ENCODE measurements at regions not wholly inside any gene's neighbourhood (a gene's known extent, or its start where the extent isn't known, plus 50 kb on each side); places are given as distances from the start of the nearest gene placed in this dataset.

DNA sequence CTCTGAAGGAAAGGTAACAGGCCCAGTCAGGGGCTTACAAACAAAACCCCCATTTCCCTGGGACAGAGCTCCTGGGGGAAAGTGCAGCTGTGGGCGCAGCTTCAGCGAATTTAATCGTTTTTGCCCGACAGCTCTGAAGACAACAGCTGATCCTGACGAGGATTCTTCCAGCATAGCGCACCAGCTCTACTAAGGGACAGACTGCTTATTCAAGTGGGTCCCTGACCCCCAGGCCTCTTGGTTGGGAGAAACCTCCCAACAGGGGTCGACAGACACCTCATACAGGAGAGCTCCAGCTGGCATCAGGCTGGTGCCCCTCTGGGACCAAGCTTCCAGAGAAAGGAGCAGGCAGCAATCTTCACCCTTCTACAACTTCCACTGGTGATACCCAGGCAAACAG lies 486.7 kb downstream of the PRR32 start:
- no peak for DNase-seq (ENCODE audit: low read depth)
- Histone ChIP-seq H3K36me3 (ENCODE audit: control insufficient read depth, insufficient read depth, low read length) (no peaks in the 10 kb centered on the region), H3K4me3 (ENCODE audit: low read depth, low read length) (no peak overlapping the region), H3K27me3 (ENCODE audit: control insufficient read depth, insufficient read depth, low read length) (no peaks in the 10 kb centered on the region)
- TF ChIP-seq, protein P1, sequence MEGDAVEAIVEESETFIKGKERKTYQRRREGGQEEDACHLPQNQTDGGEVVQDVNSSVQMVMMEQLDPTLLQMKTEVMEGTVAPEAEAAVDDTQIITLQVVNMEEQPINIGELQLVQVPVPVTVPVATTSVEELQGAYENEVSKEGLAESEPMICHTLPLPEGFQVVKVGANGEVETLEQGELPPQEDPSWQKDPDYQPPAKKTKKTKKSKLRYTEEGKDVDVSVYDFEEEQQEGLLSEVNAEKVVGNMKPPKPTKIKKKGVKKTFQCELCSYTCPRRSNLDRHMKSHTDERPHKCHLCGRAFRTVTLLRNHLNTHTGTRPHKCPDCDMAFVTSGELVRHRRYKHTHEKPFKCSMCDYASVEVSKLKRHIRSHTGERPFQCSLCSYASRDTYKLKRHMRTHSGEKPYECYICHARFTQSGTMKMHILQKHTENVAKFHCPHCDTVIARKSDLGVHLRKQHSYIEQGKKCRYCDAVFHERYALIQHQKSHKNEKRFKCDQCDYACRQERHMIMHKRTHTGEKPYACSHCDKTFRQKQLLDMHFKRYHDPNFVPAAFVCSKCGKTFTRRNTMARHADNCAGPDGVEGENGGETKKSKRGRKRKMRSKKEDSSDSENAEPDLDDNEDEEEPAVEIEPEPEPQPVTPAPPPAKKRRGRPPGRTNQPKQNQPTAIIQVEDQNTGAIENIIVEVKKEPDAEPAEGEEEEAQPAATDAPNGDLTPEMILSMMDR (IDR thresholded peaks at IDR 0.05; ENCODE audit: insufficient read depth, low read length, poor library complexity, severe bottlenecking), result no peak

DNA sequence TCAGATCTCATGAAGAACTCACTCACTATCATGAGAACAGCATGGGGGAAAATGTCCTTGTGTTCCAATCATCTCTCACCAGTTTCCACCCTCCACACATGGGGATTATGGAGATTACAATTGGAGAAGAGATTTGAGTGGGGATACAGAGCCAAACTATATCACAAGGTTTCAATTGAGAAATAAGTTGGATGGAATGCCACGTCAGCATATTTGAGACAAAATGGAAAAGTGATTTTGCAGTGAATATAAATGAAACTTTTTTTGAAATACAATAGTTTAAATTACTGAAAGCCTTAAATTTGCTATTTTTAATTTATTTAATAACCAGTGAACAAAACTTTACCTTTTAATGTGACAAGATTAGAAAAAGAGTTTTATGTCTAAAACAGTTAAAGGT lies 494.1 kb downstream of the PRR32 start:
- Histone ChIP-seq H3K27me3 (ENCODE audit: control insufficient read depth, insufficient read depth, low read length) (no peaks in the 10 kb centered on the region), H3K36me3 (ENCODE audit: control insufficient read depth, insufficient read depth, low read length) (no peaks in the 10 kb centered on the region), H3K4me3 (ENCODE audit: low read depth, low read length) (no peak overlapping the region)
- TF ChIP-seq, protein P1 (IDR thresholded peaks at IDR 0.05; ENCODE audit: insufficient read depth, low read length, poor library complexity, severe bottlenecking), result no peak
- no peak for DNase-seq (ENCODE audit: low read depth)

DNA sequence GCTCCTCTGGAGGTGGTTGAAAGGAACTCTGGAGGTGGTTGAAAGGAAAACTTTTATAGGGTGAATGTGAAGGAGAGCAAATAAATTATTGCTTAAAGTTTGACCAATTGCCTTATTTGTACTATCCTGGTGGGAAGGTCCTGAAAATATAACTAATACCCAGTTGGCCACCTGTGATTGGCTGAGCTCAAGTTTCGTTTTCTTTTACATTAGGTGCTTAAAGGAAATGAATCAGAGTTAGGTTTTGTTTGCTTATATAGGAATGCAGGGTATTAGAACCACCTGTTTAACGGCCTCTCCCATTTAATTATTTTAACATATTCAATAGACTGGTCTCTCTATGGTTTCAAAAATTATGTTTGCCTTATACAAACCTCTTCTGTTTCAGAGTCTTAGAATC lies 497.6 kb downstream of the PRR32 start:
- H3K27me3 ChIP-seq (ENCODE audit: control insufficient read depth, insufficient read depth, low read length), result no peaks in the 10 kb centered on the region
- TF ChIP-seq, protein P1 (IDR thresholded peaks at IDR 0.05; ENCODE audit: insufficient read depth, low read length, poor library complexity, severe bottlenecking), result no peak
- no peak for DNase-seq (ENCODE audit: low read depth)

DNA sequence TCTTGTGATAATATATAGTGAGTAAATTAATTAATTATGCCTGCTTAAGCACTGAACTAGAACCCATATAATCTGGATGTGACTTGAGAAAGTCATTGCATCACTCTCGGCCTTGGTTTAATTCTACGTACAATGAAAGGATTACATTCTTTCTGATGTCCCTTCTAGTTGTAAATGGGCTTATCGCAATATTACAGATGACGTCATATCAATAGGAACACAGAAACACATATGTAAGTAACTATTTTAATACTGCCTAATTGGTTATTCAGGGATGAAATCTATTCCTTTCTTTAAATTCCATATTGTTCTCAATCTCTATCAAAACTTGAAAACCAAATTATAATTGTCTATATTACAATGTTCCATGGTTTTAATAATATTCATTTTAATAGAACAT lies 504.6 kb downstream of the PRR32 start:
- Histone ChIP-seq H3K36me3 (ENCODE audit: control insufficient read depth, insufficient read depth, low read length) (no peaks in the 10 kb centered on the region), H3K4me3 (ENCODE audit: low read depth, low read length) (no peak overlapping the region), H3K27me3 (ENCODE audit: control insufficient read depth, insufficient read depth, low read length) (no peaks in the 10 kb centered on the region)
- TF ChIP-seq, protein P1 (IDR thresholded peaks at IDR 0.05; ENCODE audit: insufficient read depth, low read length, poor library complexity, severe bottlenecking), result no peak
- DNase-seq (ENCODE audit: low read depth), result no peak

More for the DNA sequence above, 497.6 kb downstream of the PRR32 start:
- Histone ChIP-seq H3K36me3 (ENCODE audit: control insufficient read depth, insufficient read depth, low read length) (no peaks in the 10 kb centered on the region), H3K4me3 (ENCODE audit: low read depth, low read length) (no peak overlapping the region)
